GM12801 (cell line): ENCODE measurements at regions not wholly inside any gene's neighbourhood (a gene's known extent, or its start where the extent isn't known, plus 50 kb on each side); places are given as distances from the start of the nearest gene placed in this dataset.

Experiments
- TF ChIP-seq, protein P1 (sequence below): IDR thresholded peaks from one replicate; pipeline ENCODE4 v1.5.1; 2011; ENCODE audit warnings: control low read depth; ENCODE audit not compliant: insufficient read length; ENCODE audit errors: extremely low read depth

DNA sequence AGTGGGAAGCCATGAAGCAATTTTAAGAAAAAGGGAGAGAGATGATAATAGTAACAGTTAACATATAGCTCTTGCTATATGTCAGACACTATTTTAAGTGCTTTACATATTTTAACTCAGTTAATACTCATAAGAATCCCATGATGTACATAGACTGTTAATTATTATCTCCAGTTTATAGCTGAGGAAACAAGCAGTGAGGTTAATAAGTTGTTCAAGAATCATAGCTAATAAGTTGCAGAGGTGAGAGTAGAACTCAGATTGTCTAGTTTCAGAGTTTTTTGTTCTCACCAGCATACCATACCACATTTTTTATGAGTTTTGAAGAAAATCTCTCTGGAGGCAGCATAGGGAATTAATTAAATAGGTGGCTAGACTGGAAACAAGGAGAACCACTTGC lies 144.6 kb upstream of the MMS22L start:
- TF ChIP-seq, protein P1, sequence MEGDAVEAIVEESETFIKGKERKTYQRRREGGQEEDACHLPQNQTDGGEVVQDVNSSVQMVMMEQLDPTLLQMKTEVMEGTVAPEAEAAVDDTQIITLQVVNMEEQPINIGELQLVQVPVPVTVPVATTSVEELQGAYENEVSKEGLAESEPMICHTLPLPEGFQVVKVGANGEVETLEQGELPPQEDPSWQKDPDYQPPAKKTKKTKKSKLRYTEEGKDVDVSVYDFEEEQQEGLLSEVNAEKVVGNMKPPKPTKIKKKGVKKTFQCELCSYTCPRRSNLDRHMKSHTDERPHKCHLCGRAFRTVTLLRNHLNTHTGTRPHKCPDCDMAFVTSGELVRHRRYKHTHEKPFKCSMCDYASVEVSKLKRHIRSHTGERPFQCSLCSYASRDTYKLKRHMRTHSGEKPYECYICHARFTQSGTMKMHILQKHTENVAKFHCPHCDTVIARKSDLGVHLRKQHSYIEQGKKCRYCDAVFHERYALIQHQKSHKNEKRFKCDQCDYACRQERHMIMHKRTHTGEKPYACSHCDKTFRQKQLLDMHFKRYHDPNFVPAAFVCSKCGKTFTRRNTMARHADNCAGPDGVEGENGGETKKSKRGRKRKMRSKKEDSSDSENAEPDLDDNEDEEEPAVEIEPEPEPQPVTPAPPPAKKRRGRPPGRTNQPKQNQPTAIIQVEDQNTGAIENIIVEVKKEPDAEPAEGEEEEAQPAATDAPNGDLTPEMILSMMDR: no peak

GRCh38 chr6:97437087-97437486 lies 154.1 kb upstream of the MMS22L start:
- TF ChIP-seq, protein P1: no peak

GRCh38 chr6:97438011-97438671 lies 155.1 kb upstream of the MMS22L start:
- TF ChIP-seq, protein P1: no peak

DNA sequence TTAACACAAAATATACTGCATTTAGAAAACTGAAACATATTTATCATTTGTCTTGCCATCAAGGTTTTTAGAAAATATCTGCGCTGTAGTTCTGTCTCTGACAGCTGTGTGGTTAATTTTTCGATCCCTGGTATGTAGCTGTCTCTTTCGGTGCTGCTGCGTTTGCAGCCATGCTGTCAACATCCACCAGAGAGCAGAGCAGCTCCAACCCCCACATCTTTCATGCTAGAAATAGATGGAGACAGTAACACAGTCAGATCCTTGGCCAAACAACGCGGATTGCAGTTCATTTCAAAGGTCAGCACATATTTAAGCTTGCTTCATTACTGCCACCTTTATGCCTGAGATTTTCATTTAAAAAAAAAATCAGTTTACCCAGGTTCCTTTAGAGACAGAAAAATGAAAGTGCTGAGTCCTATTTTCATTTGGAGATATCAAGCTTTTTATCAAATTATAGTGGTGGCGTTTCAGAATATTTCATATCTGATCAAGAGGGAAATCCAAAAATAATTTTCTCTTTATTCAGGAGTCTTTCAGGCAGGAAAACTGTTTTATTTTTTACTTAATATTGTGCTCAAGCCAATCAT lies 157.7 kb upstream of the MMS22L start:
- TF ChIP-seq, protein P1: no peak

GRCh38 chr6:97443408-97444080 lies 160.5 kb upstream of the MMS22L start:
- TF ChIP-seq, protein P1: no peak

DNA sequence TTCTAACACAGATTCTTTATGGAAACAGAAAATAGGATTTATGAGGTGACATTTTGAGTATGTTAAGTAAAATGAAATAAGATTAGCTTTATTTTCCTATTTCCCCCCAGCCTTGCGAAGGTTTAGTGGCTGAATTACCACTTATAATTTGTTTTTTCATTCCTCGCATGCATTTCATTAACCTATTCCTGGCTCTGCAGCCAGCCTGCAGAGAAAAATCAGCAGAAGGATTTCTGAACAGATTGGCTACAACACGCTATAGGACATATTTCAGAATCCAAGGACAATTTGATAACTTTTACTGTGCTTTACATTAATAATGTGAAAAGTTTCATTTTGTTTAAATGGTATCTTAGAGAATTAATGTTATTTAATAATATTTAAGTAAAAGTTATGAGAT lies 162.4 kb upstream of the MMS22L start:
- TF ChIP-seq, protein P1: no peak

GRCh38 chr6:97449444-97449966 lies 166.5 kb upstream of the MMS22L start:
- TF ChIP-seq, protein P1: no peak
